DND-41 (cell line): ENCODE measurements at regions not wholly inside any gene's neighbourhood (a gene's known extent, or its start where the extent isn't known, plus 50 kb on each side); places are given as distances from the start of the nearest gene placed in this dataset.
"Not testable (repeated sequence)": the region's sequence is repeated elsewhere in the genome, so short reads cannot be mapped to it uniquely, and the experiment has no call there.

Source experiments
- ATAC-seq: fragments of 200-7000 bp; cut with Tn5 transposase; 3 replicates; pipeline ENCODE4 v1.9.1; 2021; ENCODE audit warnings: low read depth; ENCODE audit not compliant: insufficient read depth
- DNase-seq: peaks from one replicate; pipeline ENCODE4 v3.0.0-alpha.2; 2020
- H2AFZ ChIP-seq: 2 replicates; pipeline ENCODE4 v1.6.0; 2012; ENCODE audit warnings: low read depth, low read length
- H3K27ac ChIP-seq: 2 replicates; pipeline ENCODE4 v1.5.1; 2012; ENCODE audit warnings: low read length, inconsistent platforms
- H3K27me3 ChIP-seq: fragments of 200-600 bp; sonication (generic); 2 replicates; pipeline ENCODE4 v1.6.0; 2012; ENCODE audit warnings: low read length, mild to moderate bottlenecking, inconsistent platforms; ENCODE audit not compliant: insufficient read depth, poor library complexity
- H3K36me3 ChIP-seq: 2 replicates; pipeline ENCODE4 v1.5.1; 2012; ENCODE audit warnings: low read length, inconsistent platforms; ENCODE audit not compliant: insufficient read depth
- H3K4me1 ChIP-seq: 2 replicates; pipeline ENCODE4 v1.5.1; 2012; ENCODE audit warnings: mild to moderate bottlenecking, low read length; ENCODE audit not compliant: insufficient read depth
- H3K4me2 ChIP-seq: 2 replicates; pipeline ENCODE4 v1.6.0; 2012; ENCODE audit warnings: mild to moderate bottlenecking, moderate library complexity, low read length, inconsistent platforms; ENCODE audit not compliant: insufficient read depth
- H3K4me3 ChIP-seq, 2 experiments: fragments of 200-600 bp in 1 of 2; shearing (Covaris generic) in 1 of 2; 2 replicates each; pipeline ENCODE4 v1.5.1; 2012 to 2016; ENCODE audit warnings: inconsistent platforms in 2 of 2, low read length in 2 of 2, mild to moderate bottlenecking in 2 of 2, low read depth in 1 of 2, moderate library complexity in 1 of 2
- H3K79me2 ChIP-seq: 2 replicates; pipeline ENCODE4 v1.6.0; 2012; ENCODE audit warnings: low read length, inconsistent platforms; ENCODE audit not compliant: insufficient read depth
- H3K9ac ChIP-seq: 2 replicates; pipeline ENCODE4 v1.6.0; 2012; ENCODE audit warnings: low read depth, mild to moderate bottlenecking, inconsistent platforms, low read length, moderate library complexity
- H3K9me3 ChIP-seq: 2 replicates; pipeline ENCODE4 v1.5.1; 2012; ENCODE audit warnings: low read length, moderate library complexity, mild to moderate bottlenecking, inconsistent platforms; ENCODE audit not compliant: insufficient read depth, severe bottlenecking
- H4K20me1 ChIP-seq: 2 replicates; pipeline ENCODE4 v1.6.0; 2012; ENCODE audit warnings: low read length; ENCODE audit not compliant: insufficient read depth
- CTCF ChIP-seq: IDR thresholded peaks from 2 replicates; pipeline ENCODE4 v1.5.1; 2012; ENCODE audit warnings: borderline replicate concordance, low read length, moderate library complexity, mild to moderate bottlenecking; ENCODE audit not compliant: poor library complexity, severe bottlenecking; ENCODE audit errors: extremely low read depth
- EZH2 ChIP-seq: IDR thresholded peaks from 3 replicates; pipeline ENCODE4 v1.6.1; 2012; ENCODE audit warnings: borderline replicate concordance, low read depth, mild to moderate bottlenecking, moderate library complexity, low read length, inconsistent platforms; ENCODE audit not compliant: severe bottlenecking

GRCh38 chr6:167748458-167749379 lies 78.0 kb upstream of the AFDN start:
- no peak for DNase-seq
- no peak for ATAC-seq

GRCh38 chr6:167750956-167751358 lies 75.8 kb upstream of the AFDN start:
- ATAC-seq (no peak), DNase-seq (no peak)
- Histone ChIP-seq H3K36me3 (no peaks in the 10 kb centered on the region), H3K9ac (no peak overlapping the region), H3K4me1 (no peaks in the 10 kb centered on the region), H4K20me1 (no peaks in the 10 kb centered on the region), H3K27me3 (no peaks in the 10 kb centered on the region), H3K9me3 (no peaks in the 10 kb centered on the region), H3K4me2 (no peak overlapping the region), H3K79me2 (no peaks in the 10 kb centered on the region), H3K4me3 (no peak overlapping the region), H3K27ac (no peak overlapping the region), H2AFZ (no peak overlapping the region)
- TF ChIP-seq CTCF (no peak), EZH2 (no peak)

More at GRCh38 chr6:167748458-167749379, 78.0 kb upstream of the AFDN start:
- peaks cover 2% of the 10 kb centered on the region for H3K9me3 ChIP-seq
- H4K20me1 ChIP-seq: no peaks in the 10 kb centered on the region
- no peak overlapping the region for H3K4me2 ChIP-seq
- no peak overlapping the region for H3K9ac ChIP-seq
- H3K79me2 ChIP-seq: no peaks in the 10 kb centered on the region
- H3K27me3 ChIP-seq: no peaks in the 10 kb centered on the region
- no peak for TF ChIP-seq EZH2
- TF ChIP-seq CTCF: no peak
- no peaks in the 10 kb centered on the region for H3K4me1 ChIP-seq
- H3K4me3 ChIP-seq: no peak overlapping the region
- H3K36me3 ChIP-seq: no peaks in the 10 kb centered on the region
- no peak overlapping the region for H2AFZ ChIP-seq
- H3K27ac ChIP-seq: no peak overlapping the region

DNA sequence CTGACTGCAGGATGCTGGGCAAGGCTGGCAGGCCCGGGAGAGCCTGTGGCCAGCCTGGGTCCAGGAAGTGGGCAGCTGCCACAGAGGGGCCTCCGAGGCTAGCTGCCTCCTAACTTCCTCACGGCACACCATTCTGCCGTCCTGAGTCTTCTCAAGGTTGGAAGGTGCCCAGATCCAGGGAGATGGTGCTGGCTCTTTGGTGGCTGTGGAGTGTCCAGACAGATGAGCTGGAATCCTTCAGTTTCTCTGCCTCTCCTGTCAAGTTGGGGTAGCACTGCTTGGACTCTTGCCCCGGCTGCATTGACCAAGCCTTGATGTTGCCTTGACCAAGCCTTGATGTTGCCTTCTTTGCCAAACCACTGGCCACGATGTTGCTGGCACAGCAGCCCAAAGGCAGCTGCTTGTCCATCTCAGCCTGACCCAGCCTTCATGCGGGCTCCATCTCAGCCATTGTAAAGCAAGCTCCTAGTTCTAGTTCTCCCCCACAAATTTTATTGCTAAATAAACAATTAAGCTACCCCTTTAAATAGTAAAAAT lies 75.1 kb upstream of the AFDN start:
- ATAC-seq: no peak
- no peak overlapping the region for H3K4me3 ChIP-seq
- H4K20me1 ChIP-seq: no peaks in the 10 kb centered on the region
- no peaks in the 10 kb centered on the region for H3K27me3 ChIP-seq
- no peak overlapping the region for H2AFZ ChIP-seq
- DNase-seq: no peak
- H3K4me1 ChIP-seq: no peaks in the 10 kb centered on the region
- TF ChIP-seq CTCF (no peak), EZH2 (no peak)
- no peaks in the 10 kb centered on the region for H3K36me3 ChIP-seq
- H3K27ac ChIP-seq: no peak overlapping the region
- no peak overlapping the region for H3K9ac ChIP-seq
- H3K9me3 ChIP-seq: no peaks in the 10 kb centered on the region
- H3K79me2 ChIP-seq: no peaks in the 10 kb centered on the region
- no peak overlapping the region for H3K4me2 ChIP-seq

- H4K20me1 ChIP-seq, H3K36me3 ChIP-seq, H2AFZ ChIP-seq, H3K27ac ChIP-seq, DNase-seq, H3K4me2 ChIP-seq, H3K9ac ChIP-seq, H3K79me2 ChIP-seq, H3K4me1 ChIP-seq, H3K27me3 ChIP-seq, H3K9me3 ChIP-seq, H3K4me3 ChIP-seq, ATAC-seq: not testable (repeated sequence)
Observed at GRCh38 chr6:167753281-167753680, 73.4 kb upstream of the AFDN start.
